ENCODE measurements at regions not wholly inside any gene's neighbourhood (a gene's known extent, or its start where the extent isn't known, plus 50 kb on each side); places are given as distances from the start of the nearest gene placed in this dataset.
A peak's percentile ranks its signal among the peaks of the same experiment; 100 is the strongest.

- Histone ChIP-seq H3K27ac (ENCODE audit: extremely low read depth, low read depth, low read length) (no peak overlapping the region), H3K9me1 (ENCODE audit: control insufficient read depth, insufficient read depth, low read length) (no peaks in the 10 kb centered on the region), H3K79me2 (ENCODE audit: control insufficient read depth, insufficient read depth, low read length) (no peaks in the 10 kb centered on the region), H3K9me3 (replicated peaks; ENCODE audit: control insufficient read depth, insufficient read depth, low read depth, low read length) (no peaks in the 10 kb centered on the region), H2AFZ (ENCODE audit: low read depth, low read length) (no peak overlapping the region), H3K4me3 (no peak overlapping the region), H3K4me1 (replicated peaks in 1 of 2; ENCODE audit: control insufficient read depth in 2 of 2, insufficient read depth in 2 of 2, low read length in 2 of 2) (no peaks in the 10 kb centered on the region; a peak in 2 of 5 replicates), H3K9ac (ENCODE audit: insufficient read depth in 1 of 2, low read depth in 2 of 2, low read length in 2 of 2) (no peak overlapping the region), H4K20me1 (replicated peaks; ENCODE audit: control insufficient read depth, insufficient read depth, low read length) (no peaks in the 10 kb centered on the region), H3K4me2 (ENCODE audit: insufficient read depth, low read length) (no peak overlapping the region), H3K27me3 (ENCODE audit: control insufficient read depth in 2 of 2, insufficient read depth in 2 of 2, low read length in 2 of 2) (peaks cover 0 to 9% of the 10 kb centered on the region in 2 experiments; a peak in 2 of 5 replicates), H3K36me3 (ENCODE audit: control insufficient read depth, insufficient read depth, low read length) (no peaks in the 10 kb centered on the region)
- DNase-seq (ENCODE audit: extremely low read depth in 1 of 4, low spot score in 3 of 4): no peak
- in situ Hi-C loops (cut with MboI): no loop called here
- WGBS (ENCODE audit: insufficient coverage, low coverage, missing lambda C conversion rate): 0% methylated on average over 8 of the region's 8 CpGs
- ATAC-seq: no peak
- no TSS peak for BruUV-seq (replicated peaks)
- TF ChIP-seq ZKSCAN1 (IDR thresholded peaks at IDR 0.05; ENCODE audit: low read depth, low read length) (peak; percentile 73; the same call in 1 of the 2 replicates), NR2C2 (CRISPR knock-in tag; IDR thresholded peaks at IDR 0.05) (no peak), NR2C2 (tag; IDR thresholded peaks at IDR 0.05) (no peak)
- FAIRE-seq: no peak
- intact Hi-C loops (cut with micrococcal nuclease): no loop called here
- ChIA-PET CTCF (ENCODE audit: low intra/inter-chr PET ratio) (no interaction called here), POLR2A (interaction anchor here (0.6 to 1.3 kb wide), 2 partner anchors 11 to 104 kb away, joined by 4 to 5 read pairs; no protein-coding TSS in a partner anchor)
Observed at GRCh38 chr12:118606690-118607089, 230.3 kb downstream of the SUDS3 start.

GRCh38 chr12:118607831-118608230, 231.5 kb downstream of the SUDS3 start:
- DNase-seq (ENCODE audit: extremely low read depth in 1 of 4, low spot score in 3 of 4) (no peak), ATAC-seq (no peak), FAIRE-seq (no peak)
- Histone ChIP-seq H3K4me2 (ENCODE audit: insufficient read depth, low read length) (no peak overlapping the region), H3K27ac (ENCODE audit: extremely low read depth, low read depth, low read length) (no peak overlapping the region), H3K4me3 (no peak overlapping the region), H3K79me2 (ENCODE audit: control insufficient read depth, insufficient read depth, low read length) (no peaks in the 10 kb centered on the region), H2AFZ (ENCODE audit: low read depth, low read length) (no peak overlapping the region), H3K9me3 (replicated peaks; ENCODE audit: control insufficient read depth, insufficient read depth, low read depth, low read length) (no peaks in the 10 kb centered on the region), H3K27me3 (ENCODE audit: control insufficient read depth in 2 of 2, insufficient read depth in 2 of 2, low read length in 2 of 2) (peaks cover 0 to 9% of the 10 kb centered on the region in 2 experiments; a peak in 2 of 5 replicates), H4K20me1 (replicated peaks; ENCODE audit: control insufficient read depth, insufficient read depth, low read length) (no peaks in the 10 kb centered on the region), H3K36me3 (ENCODE audit: control insufficient read depth, insufficient read depth, low read length) (no peaks in the 10 kb centered on the region), H3K4me1 (replicated peaks in 1 of 2; ENCODE audit: control insufficient read depth in 2 of 2, insufficient read depth in 2 of 2, low read length in 2 of 2) (no peaks in the 10 kb centered on the region; a peak in 2 of 5 replicates), H3K9me1 (ENCODE audit: control insufficient read depth, insufficient read depth, low read length) (no peaks in the 10 kb centered on the region), H3K9ac (ENCODE audit: insufficient read depth in 1 of 2, low read depth in 2 of 2, low read length in 2 of 2) (no peak overlapping the region)
- no TSS peak for BruUV-seq (replicated peaks)
- TF ChIP-seq RFX1 (IDR thresholded peaks at IDR 0.05) (no peak), ZNF12 (CRISPR knock-in tag; IDR thresholded peaks at IDR 0.05) (peak; percentile 79; the same call in 1 of the 2 replicates), ESRRB (CRISPR knock-in tag; IDR thresholded peaks at IDR 0.05; ENCODE audit: borderline replicate concordance) (no peak), YY1 (IDR thresholded peaks at IDR 0.05; ENCODE audit: borderline replicate concordance in 1 of 3, control insufficient read depth in 1 of 3, extremely low read depth in 1 of 3, insufficient read depth in 3 of 3, insufficient read length in 1 of 3, insufficient replicate concordance in 2 of 3, low read depth in 1 of 3, low read length in 2 of 3) (no peak), CREBBP (IDR thresholded peaks at IDR 0.05; ENCODE audit: low read depth, low read length) (no peak), ZFP91 (CRISPR knock-in tag; IDR thresholded peaks at IDR 0.05) (no peak), POLR3G (IDR thresholded peaks at IDR 0.05; ENCODE audit: extremely low read depth, insufficient read length, insufficient replicate concordance) (no peak), ZNF217 (CRISPR knock-in tag; IDR thresholded peaks at IDR 0.05) (no peak)
- POLR2A ChIA-PET: interaction anchor here (0.5 to 0.7 kb wide), 2 partner anchors 9 to 87 kb away, joined by 3 read pairs; no protein-coding TSS in a partner anchor
- intact Hi-C loops (cut with micrococcal nuclease): no loop called here
- in situ Hi-C loops (cut with MboI): no loop called here
- CTCF ChIA-PET (ENCODE audit: low intra/inter-chr PET ratio): no interaction called here
- 2% methylated on average over 3 of the region's 3 CpGs for WGBS (ENCODE audit: insufficient coverage, low coverage, missing lambda C conversion rate)
